HTR-8/SVneo (cell line): ENCODE measurements at regions not wholly inside any gene's neighbourhood (a gene's known extent, or its start where the extent isn't known, plus 50 kb on each side); places are given as distances from the start of the nearest gene placed in this dataset.
"Not testable (repeated sequence)": the region's sequence is repeated elsewhere in the genome, so short reads cannot be mapped to it uniquely, and the experiment has no call there.

Experiments
- DNase-seq: peaks from one replicate; pipeline ENCODE4 v3.0.0; 2011; ENCODE audit warnings: low spot score, mixed read lengths; ENCODE audit not compliant: insufficient read length
- FAIRE-seq: peaks from 2 replicates; lab custom pipeline; 2011; peaks lifted over from hg19 to GRCh38; lab: Jason Lieb, UNC

GRCh38 chr3:125903780-125904455 lies 65.1 kb upstream of the ROPN1B start:
- FAIRE-seq, DNase-seq: not testable (repeated sequence)

GRCh38 chr3:125907279-125907678 lies 61.7 kb upstream of the ROPN1B start:
- not testable (repeated sequence) for DNase-seq, FAIRE-seq

GRCh38 chr3:125910851-125911250 lies 58.1 kb upstream of the ROPN1B start:
- not testable (repeated sequence) for DNase-seq, FAIRE-seq

- DNase-seq, FAIRE-seq: not testable (repeated sequence)
Observed at GRCh38 chr3:125914608-125915436, 54.2 kb upstream of the ROPN1B start.

GRCh38 chr3:125915437-125915787 lies 53.6 kb upstream of the ROPN1B start:
- not testable (repeated sequence) for DNase-seq, FAIRE-seq

GRCh38 chr3:125915792-125916375 lies 53.1 kb upstream of the ROPN1B start:
- FAIRE-seq, result not testable (repeated sequence)
- DNase-seq, result peak; percentile 80

GRCh38 chr3:125916376-125916978 lies 52.5 kb upstream of the ROPN1B start:
- FAIRE-seq (no peak), DNase-seq (peak; percentile 77)

- not testable (repeated sequence) for FAIRE-seq, DNase-seq
Observed at GRCh38 chr3:125917020-125917549, 51.9 kb upstream of the ROPN1B start.

GRCh38 chr3:125918024-125918423 lies 51.0 kb upstream of the ROPN1B start:
- DNase-seq, FAIRE-seq: not testable (repeated sequence)

- DNase-seq, FAIRE-seq: not testable (repeated sequence)
Observed at GRCh38 chr3:125918451-125918850, 50.5 kb upstream of the ROPN1B start.

- FAIRE-seq, result not testable (repeated sequence)
Observed at GRCh38 chr3:125918866-125919265, 50.1 kb upstream of the ROPN1B start.

More at GRCh38 chr3:125918866-125919265, 50.1 kb upstream of the ROPN1B start:
- DNase-seq, result not testable (repeated sequence)
